Large intestine (tissue), 3 donors: ENCODE measurements at regions not wholly inside any gene's neighbourhood (a gene's known extent, or its start where the extent isn't known, plus 50 kb on each side); places are given as distances from the start of the nearest gene placed in this dataset.

Experiments used
- DNase-seq, 2 donors: peaks; one replicate each; pipeline versions ENCODE4 v3.0.0 to v3.0.0-alpha.2; 2013
- H3K27ac ChIP-seq: one replicate; pipeline ENCODE4 v1.5.1; 2013; ENCODE audit warnings: low read length
- H3K27me3 ChIP-seq: 2 replicates; pipeline ENCODE4 v1.6.1; 2013; ENCODE audit warnings: low read length; ENCODE audit not compliant: control insufficient read depth, insufficient read depth
- H3K36me3 ChIP-seq: 2 replicates; pipeline ENCODE4 v1.6.1; 2013; ENCODE audit warnings: low read length; ENCODE audit not compliant: control insufficient read depth, insufficient read depth
- H3K4me1 ChIP-seq: one replicate; pipeline ENCODE4 v1.6.1; 2013; ENCODE audit warnings: low read length; ENCODE audit not compliant: control insufficient read depth, insufficient read depth
- H3K4me3 ChIP-seq: one replicate; pipeline ENCODE4 v1.5.1; 2013; ENCODE audit warnings: low read length
- H3K9me3 ChIP-seq: one replicate; pipeline ENCODE4 v1.6.1; 2013; ENCODE audit warnings: mild to moderate bottlenecking, low read depth, low read length, moderate library complexity; ENCODE audit not compliant: control insufficient read depth
- WGBS: methylation state at CpG from one replicate; pipeline ENCODE4 v1.1.5; 2013; ENCODE audit warnings: low lambda C conversion rate; ENCODE audit not compliant: insufficient coverage; 5-methylcytosine and 5-hydroxymethylcytosine counted together

DNA sequence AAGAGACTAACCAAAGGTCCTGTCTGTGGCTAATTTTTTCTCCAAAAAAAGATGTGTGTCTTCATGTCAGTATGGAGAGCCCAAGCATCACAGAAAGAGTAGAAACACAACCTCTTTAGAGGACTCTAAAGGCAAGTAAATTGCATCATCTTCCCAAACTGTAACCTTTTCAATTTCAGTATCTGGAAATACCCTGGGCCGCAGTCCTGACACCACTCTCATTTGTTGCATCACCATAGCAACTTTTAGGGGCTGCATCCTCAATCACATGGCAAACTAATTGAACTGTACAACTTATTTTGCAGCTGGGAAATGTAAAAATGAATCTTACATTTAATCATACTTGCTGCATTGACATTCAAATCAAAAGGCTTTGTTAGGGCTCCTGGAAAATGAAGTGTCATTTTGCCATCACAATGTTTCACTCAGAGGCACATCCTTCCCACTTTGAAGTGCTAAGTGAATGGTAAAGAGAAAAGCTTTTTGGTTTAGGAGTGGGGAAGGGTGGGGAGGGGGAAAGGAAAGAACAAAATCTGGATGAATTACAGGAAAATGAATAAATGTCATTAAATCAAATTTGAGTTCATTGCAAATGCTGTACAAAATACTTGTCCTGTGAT lies 60.6 kb upstream of the GRIA1 start:
- no CpG with 5 or more reads among the region's 1 CpG for WGBS
- H3K9me3 ChIP-seq, result no peaks in the 10 kb centered on the region

GRCh38 chr5:153432583-153432982 lies 57.9 kb upstream of the GRIA1 start:
- no peak for DNase-seq
- Histone ChIP-seq H3K27ac (no peak overlapping the region), H3K4me1 (no peaks in the 10 kb centered on the region), H3K36me3 (no peaks in the 10 kb centered on the region), H3K9me3 (no peaks in the 10 kb centered on the region), H3K4me3 (no peak overlapping the region), H3K27me3 (no peaks in the 10 kb centered on the region)
- WGBS, result no CpG with 5 or more reads among the region's 3 CpGs

More for the DNA sequence above, 60.6 kb upstream of the GRIA1 start:
- no peak overlapping the region for H3K4me3 ChIP-seq
- H3K27me3 ChIP-seq, result peaks cover 2% of the 10 kb centered on the region
- no peaks in the 10 kb centered on the region for H3K4me1 ChIP-seq
- no peak overlapping the region for H3K27ac ChIP-seq
- DNase-seq, result no peak
- no peaks in the 10 kb centered on the region for H3K36me3 ChIP-seq

DNA sequence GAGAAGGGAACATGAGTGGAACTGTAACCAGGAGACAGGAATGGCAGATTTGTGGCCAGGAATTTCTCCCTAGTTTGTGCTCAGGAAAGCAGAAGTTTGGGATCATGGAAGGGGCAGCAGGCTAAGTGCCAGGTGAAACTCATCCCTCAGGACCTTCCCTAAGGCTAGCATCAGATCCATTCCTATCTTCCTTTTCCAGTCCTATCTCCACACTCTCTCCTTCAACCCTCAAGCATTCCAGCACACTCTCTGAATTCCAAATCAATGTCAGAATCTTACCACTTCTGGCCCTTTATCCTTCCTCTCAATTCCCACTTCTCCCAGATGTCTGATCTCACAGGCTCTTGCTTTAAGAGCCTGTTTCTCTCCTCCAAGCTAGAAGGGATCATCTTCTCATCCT lies 53.2 kb upstream of the GRIA1 start:
- H3K9me3 ChIP-seq, result no peaks in the 10 kb centered on the region
- DNase-seq, result no peak
- peaks cover 3% of the 10 kb centered on the region for H3K27me3 ChIP-seq
- no peak overlapping the region for H3K27ac ChIP-seq
- H3K36me3 ChIP-seq, result no peaks in the 10 kb centered on the region
- H3K4me1 ChIP-seq, result no peaks in the 10 kb centered on the region
- H3K4me3 ChIP-seq, result no peak overlapping the region

DNA sequence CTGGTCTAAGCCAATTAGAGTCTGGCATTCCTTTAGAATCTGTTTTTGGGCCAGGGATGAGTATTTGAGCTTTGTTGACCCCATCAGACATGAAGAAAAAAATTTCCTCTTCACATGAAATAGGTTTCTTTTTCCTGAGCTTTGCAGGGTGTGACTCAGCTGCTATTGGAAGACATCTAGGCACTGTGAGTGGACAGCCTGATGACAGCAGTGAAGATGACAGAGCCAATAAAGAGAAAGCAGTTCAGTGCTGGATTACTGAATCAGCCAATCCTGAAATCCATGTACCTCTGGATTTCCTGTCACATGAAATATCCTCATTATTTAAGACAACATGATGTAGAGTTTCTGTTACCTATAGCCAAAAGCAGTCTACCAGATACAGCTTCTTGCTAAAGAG lies 51.3 kb upstream of the GRIA1 start:
- DNase-seq, result no peak
- H3K27me3 ChIP-seq, result peaks cover 3% of the 10 kb centered on the region
- H3K4me1 ChIP-seq, result no peaks in the 10 kb centered on the region
- H3K27ac ChIP-seq, result no peak overlapping the region
- H3K36me3 ChIP-seq, result no peaks in the 10 kb centered on the region
- no peaks in the 10 kb centered on the region for H3K9me3 ChIP-seq
- no peak overlapping the region for H3K4me3 ChIP-seq
